ENCODE measurements at regions not wholly inside any gene's neighbourhood (a gene's known extent, or its start where the extent isn't known, plus 50 kb on each side); places are given as distances from the start of the nearest gene placed in this dataset.
"Not testable (repeated sequence)": the region's sequence is repeated elsewhere in the genome, so short reads cannot be mapped to it uniquely, and the experiment has no call there.

- not testable (repeated sequence) for TF ChIP-seq CTCF (optimal IDR thresholded peaks at IDR 0.05 in 1 of 3, IDR thresholded peaks at IDR 0.05 in 1 of 3, conservative IDR thresholded peaks at IDR 0.05 in 1 of 3; ENCODE audit: extremely low read depth in 1 of 3, insufficient read depth in 2 of 3, low read length in 3 of 3); EZH2 (IDR thresholded peaks at IDR 0.05; ENCODE audit: low read length)
Observed at GRCh38 chr5:163874912-163875311, 369.5 kb downstream of the MAT2B start.

Measured in keratinocyte (primary cell).